ENCODE measurements at regions not wholly inside any gene's neighbourhood (a gene's known extent, or its start where the extent isn't known, plus 50 kb on each side); places are given as distances from the start of the nearest gene placed in this dataset.
"Not testable (repeated sequence)": the region's sequence is repeated elsewhere in the genome, so short reads cannot be mapped to it uniquely, and the experiment has no call there.

DNA sequence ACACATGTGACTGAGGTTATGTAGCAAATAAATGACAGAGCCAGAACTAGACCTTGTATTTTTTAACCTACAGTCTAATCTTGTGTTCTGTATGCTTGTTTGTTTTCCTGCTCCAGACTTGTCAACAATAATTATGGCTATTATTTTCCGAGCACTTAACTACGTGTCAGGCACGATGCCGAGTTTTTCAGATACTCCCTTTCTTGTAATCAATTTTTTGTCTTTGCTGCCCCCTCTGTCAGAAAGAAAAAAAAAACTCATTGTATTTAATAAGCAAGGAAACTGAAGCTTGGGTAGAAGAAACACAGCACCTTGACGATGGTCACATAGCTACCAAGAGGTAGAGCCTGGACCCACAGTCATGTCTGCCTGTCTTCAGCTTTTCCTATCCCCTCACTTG is 95.7 kb upstream of the TRIM77 start:
- DNase-seq (ENCODE audit: low read depth), result not testable (repeated sequence)

DNA sequence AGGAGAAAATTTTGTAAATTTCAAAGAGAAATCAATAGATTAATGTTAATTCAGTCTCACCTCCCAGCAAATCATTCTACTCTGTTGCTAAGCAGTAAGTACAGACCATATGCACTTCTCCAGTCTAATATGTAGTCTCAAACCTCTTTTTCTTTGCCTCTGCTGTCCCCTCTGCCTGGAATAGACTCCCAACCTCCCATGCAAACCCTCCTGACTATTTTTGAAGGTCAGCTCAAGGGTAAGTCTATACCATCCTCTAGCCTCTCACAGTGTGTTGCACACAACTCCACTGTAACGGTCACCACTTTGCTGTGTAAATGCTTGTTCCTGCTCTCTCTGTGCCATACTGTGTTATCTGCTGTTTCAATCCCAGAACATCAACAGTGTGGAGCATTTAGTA is 94.5 kb upstream of the TRIM77 start:
- DNase-seq (ENCODE audit: low read depth), result not testable (repeated sequence)

DNA sequence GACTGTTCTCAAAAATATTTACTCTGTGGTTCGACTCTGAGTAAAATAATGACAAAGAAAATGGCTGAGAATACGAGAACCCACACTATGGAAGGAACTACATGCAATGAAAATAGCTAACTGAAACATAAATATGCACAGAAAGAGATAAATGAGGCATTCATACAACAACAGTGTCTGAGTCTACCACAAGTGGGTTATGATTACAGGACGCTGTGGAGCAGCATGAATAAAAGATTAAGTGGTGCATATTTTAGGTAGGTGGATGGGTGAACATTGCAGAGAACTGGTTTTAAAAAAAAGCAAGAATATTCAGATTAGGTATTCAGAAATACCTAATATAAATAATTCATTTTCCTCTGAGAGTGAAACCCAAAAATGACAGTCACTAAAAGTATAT is 93.9 kb upstream of the TRIM77 start:
- not testable (repeated sequence) for DNase-seq (ENCODE audit: low read depth)

DNA sequence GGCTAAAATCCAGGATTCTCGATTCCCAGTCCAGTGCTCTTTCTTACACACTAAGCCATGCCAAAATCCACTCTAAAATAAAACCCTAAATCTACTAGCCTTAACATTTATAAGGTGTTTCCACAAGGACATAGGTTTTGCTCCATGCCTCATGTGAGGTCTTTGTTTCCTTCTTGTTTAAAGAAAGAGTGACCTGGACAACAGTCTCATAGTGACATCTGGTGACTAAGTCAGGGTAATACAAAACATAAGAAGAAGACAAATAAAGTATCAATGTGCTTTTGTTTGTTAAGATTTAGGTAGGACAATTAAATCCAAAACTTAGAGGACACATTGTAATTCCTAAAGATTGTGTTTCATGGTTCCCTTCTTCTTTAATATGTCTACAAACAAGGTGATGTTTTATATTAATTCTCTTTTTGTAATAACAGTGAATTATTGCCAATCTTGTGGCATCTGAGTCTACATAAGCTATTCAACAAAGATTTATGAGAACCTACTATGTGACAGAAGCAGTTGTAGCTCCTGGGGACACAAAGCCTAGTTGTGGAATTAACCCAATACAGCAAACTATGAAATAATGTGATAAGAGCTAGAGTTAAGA is 93.0 kb upstream of the TRIM77 start:
- peak; percentile 1 for DNase-seq (ENCODE audit: low read depth)

DNA sequence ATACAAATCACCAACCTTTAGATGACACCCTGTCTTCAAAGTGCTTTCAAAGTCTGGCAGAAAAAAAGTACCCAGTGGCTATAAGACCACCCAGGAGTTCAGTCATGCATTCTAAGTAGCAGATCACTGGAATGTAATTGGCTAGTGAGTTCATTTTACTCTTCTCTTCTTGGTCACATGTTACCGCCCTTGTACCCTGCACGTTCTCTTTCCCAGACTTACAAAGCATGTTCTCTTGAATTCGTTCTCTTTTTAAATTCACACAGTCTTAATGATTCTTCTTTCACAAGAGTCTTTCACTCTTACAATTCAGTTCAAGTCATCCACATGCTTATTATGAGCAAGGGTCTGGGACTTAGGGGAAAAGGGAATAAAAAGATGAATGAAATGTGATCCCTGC is 89.4 kb upstream of the TRIM77 start:
- not testable (repeated sequence) for DNase-seq (ENCODE audit: low read depth)

DNA sequence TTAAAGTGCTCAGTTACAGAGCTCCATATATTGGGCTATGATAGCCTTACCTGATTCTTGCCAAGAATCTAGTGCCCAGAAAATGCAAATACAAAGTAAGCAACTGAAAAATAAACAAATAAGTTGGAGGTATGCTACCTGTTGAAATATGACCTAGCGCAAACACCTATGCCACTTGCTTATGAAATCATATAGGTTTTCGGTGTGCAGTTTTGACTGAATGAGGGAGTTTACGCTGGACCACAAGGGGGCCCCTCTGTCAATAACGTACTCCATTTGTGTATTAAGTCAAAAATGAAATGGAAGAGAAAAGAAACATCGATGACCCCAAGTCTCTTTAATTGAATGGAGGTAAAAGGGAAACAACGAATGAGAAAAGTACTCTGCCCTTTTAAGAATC is 84.9 kb upstream of the TRIM77 start:
- no peak for DNase-seq (ENCODE audit: low read depth)

DNA sequence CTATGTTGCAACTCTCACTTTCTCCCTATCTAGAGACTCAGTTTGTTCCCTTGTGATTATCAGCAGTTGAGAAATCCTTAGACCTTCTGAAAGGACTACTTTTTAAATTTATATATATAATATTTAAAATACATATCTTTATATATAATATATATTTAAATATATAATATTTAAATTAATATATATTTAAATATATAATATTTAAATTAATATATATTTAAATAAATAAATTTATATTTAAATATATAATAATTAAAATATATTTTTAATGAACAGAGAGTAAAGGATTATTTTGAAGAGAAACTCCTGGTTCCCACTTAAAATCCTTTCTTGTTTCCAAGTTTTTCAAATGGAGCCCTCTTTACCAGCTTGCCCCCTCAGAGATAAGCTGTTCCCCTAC is 83.7 kb upstream of the TRIM77 start:
- no peak for DNase-seq (ENCODE audit: low read depth)

DNA sequence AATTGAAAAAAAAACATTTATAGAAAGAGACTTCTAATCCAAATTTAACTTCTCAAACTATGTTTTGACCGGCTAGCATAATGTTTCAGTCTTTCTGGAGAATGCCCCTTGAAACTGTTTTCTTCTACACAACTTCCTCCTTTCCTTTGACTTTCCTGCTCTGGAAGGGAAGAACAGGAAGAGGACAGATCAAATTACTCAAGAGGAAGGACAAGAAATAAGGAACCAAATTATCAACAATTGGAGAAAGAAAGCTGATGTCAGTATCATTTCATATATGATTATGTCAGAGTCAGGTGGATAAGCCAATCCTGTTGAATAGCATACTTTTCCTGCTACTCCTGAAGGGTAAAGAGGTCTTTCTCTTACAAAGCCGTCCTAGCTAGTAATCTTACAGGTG is 83.2 kb upstream of the TRIM77 start:
- DNase-seq (ENCODE audit: low read depth), result not testable (repeated sequence)

DNA sequence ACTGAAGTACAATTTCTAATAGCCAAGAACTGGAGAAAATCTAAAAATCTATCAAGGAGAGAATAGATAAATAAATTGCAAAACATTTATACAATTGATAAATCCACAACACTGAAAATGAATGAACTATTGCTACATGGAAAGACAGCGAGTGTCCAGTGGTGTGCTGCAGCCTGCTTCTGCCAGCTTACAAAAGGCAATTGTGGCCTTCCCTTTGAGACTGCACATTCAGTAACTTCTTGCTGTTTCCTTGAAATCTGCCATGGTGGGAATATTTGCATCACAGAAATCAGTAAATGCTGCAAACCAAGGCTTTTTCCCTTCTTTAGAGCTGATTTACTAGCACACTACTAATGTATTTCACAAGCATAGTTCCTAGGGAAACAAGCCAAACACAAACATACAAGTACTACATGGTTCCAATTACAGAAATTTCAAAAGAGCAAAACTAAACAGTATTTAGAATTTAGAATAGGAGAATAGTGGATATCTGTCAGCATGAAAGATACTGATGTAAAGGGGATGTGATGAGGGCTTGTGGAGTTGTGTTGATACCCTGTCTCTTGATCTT is 76.9 kb upstream of the TRIM77 start:
- no peak for DNase-seq (ENCODE audit: low read depth)

DNA sequence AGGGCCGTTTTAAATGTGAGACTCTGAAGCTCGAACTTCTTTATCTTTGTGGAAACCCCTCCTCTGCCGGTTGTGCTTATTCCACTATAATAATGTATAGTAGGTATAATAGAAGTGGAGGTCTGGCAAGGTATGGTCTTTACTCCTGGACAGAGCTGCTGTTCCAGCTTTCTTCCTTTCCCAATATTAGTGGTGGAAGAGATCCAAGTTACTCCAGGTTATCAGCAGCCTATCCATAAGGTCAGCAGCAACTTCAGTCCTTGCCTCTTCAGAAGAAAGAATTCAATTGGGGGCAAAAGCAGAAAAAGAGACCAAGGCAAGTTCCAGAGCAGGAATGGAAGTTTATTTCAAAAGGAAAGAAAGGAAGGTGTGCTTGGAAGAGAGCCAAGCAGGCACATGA is 69.3 kb upstream of the TRIM77 start:
- DNase-seq (ENCODE audit: low read depth), result not testable (repeated sequence)

DNA sequence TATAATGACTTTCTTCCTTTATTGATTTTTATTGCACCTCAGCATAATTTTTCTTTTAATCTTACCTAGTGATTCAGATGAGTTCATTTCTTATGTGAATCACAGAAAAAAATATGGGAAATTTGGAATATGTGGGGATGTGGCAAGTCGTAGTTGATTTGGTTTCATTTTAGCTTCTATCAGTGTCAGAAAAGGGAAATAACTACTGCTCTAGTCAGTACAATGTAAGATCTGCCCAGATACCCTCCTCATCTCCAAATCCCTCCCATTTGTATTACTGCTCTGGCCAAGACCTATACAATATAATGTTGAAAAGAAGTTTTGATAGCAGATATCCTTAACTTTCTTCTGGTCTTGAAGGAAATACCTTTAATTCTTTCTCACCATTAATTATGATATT is 61.9 kb upstream of the TRIM77 start:
- DNase-seq (ENCODE audit: low read depth), result not testable (repeated sequence)

DNA sequence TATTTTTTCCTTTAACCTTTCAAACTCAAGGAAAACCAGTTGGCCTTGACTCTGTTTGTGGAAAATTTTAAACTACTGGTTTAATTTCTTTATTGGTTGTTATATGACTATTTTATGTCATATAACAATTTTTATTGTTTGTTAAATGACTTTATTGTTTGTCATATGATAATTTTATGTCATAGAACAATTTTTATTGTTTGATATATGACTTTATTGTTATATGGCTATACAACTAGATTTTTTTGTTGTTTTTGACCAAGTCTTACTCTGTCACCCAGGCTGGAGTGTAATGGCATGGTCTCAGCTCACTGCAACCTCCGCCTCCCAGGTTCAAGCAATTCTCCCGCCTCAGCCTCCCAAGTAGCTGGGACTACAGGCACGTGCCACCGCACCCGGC is 61.1 kb upstream of the TRIM77 start:
- not testable (repeated sequence) for DNase-seq (ENCODE audit: low read depth)

DNA sequence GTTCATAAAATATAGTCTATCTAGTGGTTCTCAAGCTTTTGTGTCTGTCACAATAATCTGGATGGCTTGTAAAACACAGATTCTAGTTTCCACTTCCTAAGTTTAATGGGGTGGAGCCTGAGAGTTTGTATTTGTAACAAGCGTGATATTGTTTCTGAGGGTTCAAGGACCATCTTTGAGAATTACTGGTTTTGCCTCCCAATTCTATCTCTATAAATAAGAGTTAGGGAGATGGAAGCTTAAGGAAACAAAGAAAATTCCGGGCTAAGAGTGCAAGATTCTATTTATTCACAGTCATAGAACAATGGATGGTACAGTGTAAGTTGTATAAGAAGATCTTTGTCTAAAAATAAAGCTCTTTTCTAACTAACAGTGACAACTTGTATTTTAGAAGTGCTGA is 55.4 kb upstream of the TRIM77 start:
- DNase-seq (ENCODE audit: low read depth), result not testable (repeated sequence)

DNA sequence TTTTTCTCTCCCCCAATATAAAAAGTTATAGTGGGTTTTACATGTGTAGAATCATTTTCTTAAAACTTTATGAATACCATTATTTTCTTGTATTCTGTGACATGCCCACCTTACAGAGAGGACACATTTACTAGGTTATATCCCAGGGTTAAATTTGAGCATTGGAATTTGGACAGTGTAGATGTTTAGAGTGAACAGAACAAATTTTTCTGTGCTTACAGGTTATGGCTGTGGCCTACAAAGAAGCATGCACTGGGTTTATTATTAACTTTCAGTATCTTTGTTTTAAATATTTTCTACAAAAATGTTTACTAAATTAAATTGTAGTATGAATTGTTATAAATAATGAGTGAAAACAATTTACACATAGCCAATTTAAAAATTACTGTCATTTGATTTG is 51.3 kb upstream of the TRIM77 start:
- not testable (repeated sequence) for DNase-seq (ENCODE audit: low read depth)

DNA sequence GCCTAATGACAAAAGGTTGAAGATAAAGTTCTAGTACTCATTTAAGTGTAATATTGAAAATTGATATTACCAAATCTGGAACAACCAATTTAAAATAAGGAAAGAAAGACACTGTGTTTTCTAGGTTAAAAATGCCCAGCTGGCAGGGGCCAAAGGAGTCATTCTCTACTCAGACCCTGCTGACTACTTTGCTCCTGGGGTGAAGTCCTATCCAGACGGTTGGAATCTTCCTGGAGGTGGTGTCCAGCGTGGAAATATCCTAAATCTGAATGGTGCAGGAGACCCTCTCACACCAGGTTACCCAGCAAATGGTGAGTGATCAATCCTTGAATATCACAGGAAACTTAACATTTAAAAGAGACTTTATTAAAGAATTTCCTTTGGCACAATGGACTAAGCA is 50.7 kb upstream of the TRIM77 start:
- DNase-seq (ENCODE audit: low read depth), result not testable (repeated sequence)

DNA sequence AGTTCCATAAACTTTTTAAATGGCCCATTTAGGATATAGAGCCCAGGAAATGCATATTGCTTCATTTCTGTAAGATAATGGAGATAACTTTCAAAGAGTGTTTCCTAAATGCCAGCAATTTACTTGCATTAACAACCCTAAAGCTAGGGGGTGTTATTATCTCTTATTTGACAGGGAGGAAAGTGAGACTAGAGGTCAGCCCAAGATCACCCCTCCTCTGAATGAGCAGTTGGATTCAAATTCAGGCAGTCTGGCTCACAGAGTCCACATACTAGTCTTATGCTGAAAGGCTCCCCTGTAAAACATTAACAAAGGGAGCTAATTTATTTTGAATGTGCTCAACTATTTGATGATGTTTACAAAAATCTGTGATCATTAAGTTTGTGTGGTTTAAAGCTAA is 49.9 kb upstream of the TRIM77 start:
- no peak for DNase-seq (ENCODE audit: low read depth)
